ENCODE measurements at regions not wholly inside any gene's neighbourhood (a gene's known extent, or its start where the extent isn't known, plus 50 kb on each side); places are given as distances from the start of the nearest gene placed in this dataset.

DNA sequence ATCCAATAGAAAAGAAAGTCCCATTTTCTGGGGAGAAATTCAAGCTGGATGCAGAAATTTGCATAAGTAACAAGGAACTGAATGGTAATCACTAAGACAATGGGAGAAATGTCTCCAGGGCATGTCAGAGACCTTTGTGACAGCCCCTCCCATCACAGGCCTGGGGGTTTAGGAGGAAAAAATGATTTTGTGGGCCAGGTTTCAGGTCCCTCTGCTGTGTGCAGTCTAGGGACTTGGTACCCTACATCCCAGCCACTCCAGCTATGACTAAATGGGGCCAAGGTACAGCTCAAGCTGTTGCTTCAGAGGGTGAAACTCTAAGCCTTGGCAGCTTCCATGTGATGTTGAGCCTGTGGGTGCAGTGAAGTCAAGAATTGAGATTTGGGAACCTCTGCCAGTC, 695.5 kb upstream of the MIR17HG start:
- TF ChIP-seq GATA3 (IDR thresholded peaks at IDR 0.05; ENCODE audit: low read depth, low read length) (no peak), GATA2 (IDR thresholded peaks at IDR 0.05; ENCODE audit: low read depth, low read length) (no peak)

Measured in SH-SY5Y (cell line).